HCT116 (cell line): ENCODE measurements at regions not wholly inside any gene's neighbourhood (a gene's known extent, or its start where the extent isn't known, plus 50 kb on each side); places are given as distances from the start of the nearest gene placed in this dataset.

Experiments
- ATAC-seq: fragments of 200-7000 bp; cut with Tn5 transposase; 2 replicates; pipeline ENCODE4 v1.9.1; 2020; ENCODE audit warnings: mild to moderate bottlenecking, moderate library complexity
- BruUV-seq: library from RNA; stranded (reverse); fragments of 400-500 nt; replicated peaks from 2 replicates; lab custom pipeline; 2021; lab: Mats Ljungman, UMichigan
- CTCF ChIA-PET: fragments of 300-600 bp; sonication (Branson Sonifier 250); formaldehyde crosslinking; loops from one replicate; lab custom pipeline; 2021; ENCODE audit warnings: antibody characterized with exemption; lab: Charles Lee
- POLR2A ChIA-PET: fragments of 300-600, 350-600 bp; sonication (Branson Sonifier 250); formaldehyde crosslinking; loops from one replicate; lab custom pipeline; 2021; ENCODE audit warnings: antibody characterized with exemption; lab: Charles Lee
- RAD21 ChIA-PET, 2 experiments: fragments of 300-600 bp; sonication (Branson Sonifier 250); formaldehyde crosslinking; loops; one replicate each; lab custom pipeline; 2023; ENCODE audit warnings: low total read pairs in 2 of 2; ENCODE audit not compliant: uncharacterized antibody in 2 of 2, unreplicated experiment in 2 of 2, low non-redundant PET in 1 of 2; lab: Charles Lee
- DNase-seq: peaks from one replicate; pipeline ENCODE4 v3.0.0-alpha.2; 2010; ENCODE audit warnings: low read depth, low spot score
- H2AFZ ChIP-seq: fragments of 200-600 bp; shearing (Covaris generic), sonication (generic); 2 replicates; pipeline ENCODE4 v1.6.1; 2017; ENCODE audit warnings: low read depth, mixed run types, mixed read lengths, antibody characterized with exemption, low read length; ENCODE audit not compliant: poor library complexity, severe bottlenecking
- H3K27ac ChIP-seq: 2 replicates; pipeline ENCODE4 v1.5.1; 2012; ENCODE audit warnings: low read depth, low read length
- H3K27me3 ChIP-seq: fragments of 200-600 bp; sonication (generic); 2 replicates; pipeline ENCODE4 v1.6.1; 2016; ENCODE audit warnings: mixed run types, low read length, mixed read lengths; ENCODE audit not compliant: insufficient read depth
- H3K36me3 ChIP-seq, 2 experiments: fragments of 200-500 bp in 1 of 2; fragments of 200-600 bp in 1 of 2; sonication (Bioruptor generic) in 1 of 2; sonication (generic) in 1 of 2; 2 replicates each; pipeline versions ENCODE4 v1.5.1 to v1.6.1; 2014 to 2016; ENCODE audit warnings: low read length in 2 of 2, inconsistent platforms in 1 of 2, mixed read lengths in 1 of 2, mixed run types in 1 of 2; ENCODE audit not compliant: insufficient read depth in 2 of 2, control insufficient read depth in 1 of 2
- H3K4me1 ChIP-seq, 2 experiments: fragments of 200-600 bp in 1 of 2; sonication (generic) in 1 of 2; 2 replicates each; pipeline versions ENCODE4 v1.5.1 to v1.6.1; 2012 to 2017; ENCODE audit warnings: low read length in 2 of 2, inconsistent platforms in 1 of 2, mild to moderate bottlenecking in 1 of 2, mixed read lengths in 1 of 2, mixed run types in 1 of 2, moderate library complexity in 1 of 2; ENCODE audit not compliant: insufficient read depth in 2 of 2, control insufficient read depth in 1 of 2
- H3K4me2 ChIP-seq: fragments of 200-600 bp; sonication (generic); 2 replicates; pipeline ENCODE4 v1.6.1; 2017; ENCODE audit warnings: mixed run types, low read length, mixed read lengths
- H3K4me3 ChIP-seq, 2 experiments: fragments of 200-600 bp in 1 of 2; sonication (generic) in 1 of 2; replicated peaks in 1 of 2; 2 replicates each; pipeline ENCODE4 v1.5.1; 2011 to 2016; ENCODE audit warnings: low read length in 2 of 2, control low read depth in 1 of 2, low read depth in 1 of 2, mild to moderate bottlenecking in 1 of 2, mixed read lengths in 1 of 2, mixed run types in 1 of 2
- H3K79me2 ChIP-seq: fragments of 200-600 bp; sonication (generic); 2 replicates; pipeline ENCODE4 v1.6.1; 2017; ENCODE audit warnings: mild to moderate bottlenecking, mixed run types, low read length, moderate library complexity, mixed read lengths; ENCODE audit not compliant: insufficient read depth
- H3K9ac ChIP-seq: fragments of 200-600 bp; sonication (generic); 2 replicates; pipeline ENCODE4 v1.6.1; 2016; ENCODE audit warnings: low read length, mixed read lengths
- H3K9me2 ChIP-seq: fragments of 200-600 bp; sonication (generic), shearing (Covaris generic); 2 replicates; pipeline ENCODE4 v1.6.1; 2017; ENCODE audit warnings: mixed run types, mild to moderate bottlenecking, moderate library complexity; ENCODE audit not compliant: insufficient read depth
- H3K9me3 ChIP-seq, 2 experiments: fragments of 200-500 bp in 1 of 2; fragments of 200-600 bp in 1 of 2; sonication (Bioruptor generic) in 1 of 2; sonication (generic) in 1 of 2; 2 replicates each; pipeline ENCODE4 v1.6.1; 2014 to 2017; ENCODE audit warnings: low read length in 2 of 2, mixed read lengths in 2 of 2, inconsistent platforms in 1 of 2, low read depth in 1 of 2, mild to moderate bottlenecking in 1 of 2, mixed run types in 1 of 2, moderate library complexity in 1 of 2; ENCODE audit not compliant: control insufficient read depth in 1 of 2, insufficient read depth in 1 of 2
- H4K20me1 ChIP-seq: fragments of 200-600 bp; sonication (generic), shearing (Covaris generic); 2 replicates; pipeline ENCODE4 v1.6.1; 2017; ENCODE audit warnings: mixed run types, mild to moderate bottlenecking, moderate library complexity; ENCODE audit not compliant: insufficient read depth
- CEBPB ChIP-seq: IDR thresholded peaks from 2 replicates; pipeline ENCODE4 v1.6.1; 2012; ENCODE audit warnings: low read depth
- EGR1 ChIP-seq: IDR thresholded peaks from 2 replicates; pipeline ENCODE4 v1.6.1; 2012; ENCODE audit warnings: low read depth
- EZH2 ChIP-seq: fragments of 200-600 bp; sonication (generic); IDR thresholded peaks from 2 replicates; pipeline ENCODE4 v1.6.1; 2017; ENCODE audit warnings: antibody characterized with exemption, mixed run types
- EZH2phosphoT487 ChIP-seq: fragments of 200-600 bp; IDR thresholded peaks from 2 replicates; pipeline ENCODE4 v1.6.1; 2018; ENCODE audit warnings: antibody characterized with exemption, borderline replicate concordance
- FOSL1 ChIP-seq: IDR thresholded peaks from 2 replicates; pipeline ENCODE4 v1.6.1; 2012; ENCODE audit warnings: low read depth
- MAX ChIP-seq: IDR thresholded peaks from 2 replicates; pipeline ENCODE4 v1.6.1; 2012
- POLR2A ChIP-seq: IDR thresholded peaks from 2 replicates; pipeline ENCODE4 v1.7.0; 2011; ENCODE audit warnings: borderline replicate concordance; ENCODE audit not compliant: insufficient read depth, insufficient read length; ENCODE audit errors: extremely low read depth
- POLR2AphosphoS5 ChIP-seq: IDR thresholded peaks from 2 replicates; pipeline ENCODE4 v1.6.1; 2011; ENCODE audit warnings: mild to moderate bottlenecking, low read depth, low read length, moderate library complexity
- RAD21 ChIP-seq: IDR thresholded peaks from 2 replicates; pipeline ENCODE4 v1.6.1; 2012; ENCODE audit warnings: low read depth, mild to moderate bottlenecking
- SIN3A ChIP-seq: IDR thresholded peaks from 2 replicates; pipeline ENCODE4 v1.6.1; 2012; ENCODE audit warnings: low read depth
- SP1 ChIP-seq: IDR thresholded peaks from 2 replicates; pipeline ENCODE4 v1.6.1; 2012; ENCODE audit warnings: low read depth
- SRF ChIP-seq: IDR thresholded peaks from 2 replicates; pipeline ENCODE4 v1.6.1; 2012; ENCODE audit warnings: low read depth
- TCF7L2 ChIP-seq: IDR thresholded peaks from 2 replicates; pipeline ENCODE4 v1.7.0; 2011; ENCODE audit warnings: borderline replicate concordance, inconsistent platforms; ENCODE audit not compliant: insufficient read depth, insufficient read length; ENCODE audit errors: extremely low read depth
- YY1 ChIP-seq: IDR thresholded peaks from 2 replicates; pipeline ENCODE4 v1.6.1; 2011; ENCODE audit warnings: low read length, low read depth, moderate library complexity, mild to moderate bottlenecking; ENCODE audit not compliant: insufficient replicate concordance; ENCODE audit errors: extremely low read depth
- ZFX ChIP-seq: fragments of 450-650 bp; IDR thresholded peaks from 2 replicates; pipeline ENCODE4 v1.6.1; 2017
- ZNF274 ChIP-seq: fragments of 200-500 bp; sonication (Bioruptor generic); IDR thresholded peaks from 2 replicates; pipeline ENCODE4 v1.6.1; 2014; ENCODE audit warnings: mild to moderate bottlenecking, low read depth, low read length, inconsistent platforms
- intact Hi-C: fragments of 100-400 bp; cut with micrococcal nuclease; formaldehyde crosslinking; loops from 2 replicates; pipeline ENCODE4 v1.10.0; 2022
- TF ChIP-seq, protein P1 (sequence below): IDR thresholded peaks from 2 replicates; pipeline ENCODE4 v1.6.1; 2011; ENCODE audit warnings: mild to moderate bottlenecking, low read length, moderate library complexity; ENCODE audit not compliant: insufficient replicate concordance; ENCODE audit errors: extremely low read depth
- TF ChIP-seq, protein P2 (sequence below): IDR thresholded peaks from 2 replicates; pipeline ENCODE4 v1.6.1; 2012

DNA sequence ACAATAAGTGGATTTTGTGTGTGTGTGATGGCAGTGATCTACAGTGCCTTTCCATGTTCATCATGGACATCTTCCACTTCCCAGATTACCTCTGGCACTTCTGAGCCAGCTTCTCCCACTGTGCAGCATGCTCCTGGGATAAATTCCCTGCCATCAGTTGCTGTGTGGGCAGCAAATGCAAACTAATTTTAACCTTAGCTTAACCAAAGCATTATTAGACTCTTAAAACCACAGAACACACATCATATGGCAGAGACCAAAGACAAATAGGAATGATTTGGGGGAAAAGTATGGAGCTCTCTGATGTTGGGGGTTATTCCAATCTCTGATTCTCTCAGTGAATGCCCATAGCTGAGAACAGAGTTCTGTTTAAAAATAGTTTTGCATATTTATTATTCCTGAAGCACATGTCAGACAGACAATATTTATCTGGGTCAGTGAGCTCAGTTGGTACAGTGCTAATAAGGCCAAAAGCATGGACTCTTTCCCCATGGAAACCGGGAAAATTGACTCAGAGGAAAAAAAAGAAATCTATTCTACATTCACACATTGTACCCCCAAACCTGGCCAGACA, 567.4 kb downstream of the IQCM start:
- Histone ChIP-seq H2AFZ (no peak overlapping the region), H3K4me1 (no peaks in the 10 kb centered on the region), H3K9me3 (no peaks in the 10 kb centered on the region), H3K9ac (no peak overlapping the region), H3K79me2 (no peaks in the 10 kb centered on the region), H3K4me2 (no peak overlapping the region), H4K20me1 (no peaks in the 10 kb centered on the region), H3K27ac (no peak overlapping the region), H3K9me2 (no peaks in the 10 kb centered on the region), H3K36me3 (no peaks in the 10 kb centered on the region), H3K27me3 (no peaks in the 10 kb centered on the region), H3K4me3 (no peak overlapping the region)
- ChIA-PET CTCF (no interaction called here), RAD21 (no interaction called here), POLR2A (no interaction called here)
- ATAC-seq (no peak), DNase-seq (no peak)
- BruUV-seq, result no TSS peak
- no peak for TF ChIP-seq EZH2phosphoT487
- TF ChIP-seq TCF7L2, result no peak
- no peak for TF ChIP-seq MAX
- TF ChIP-seq EGR1, result no peak
- intact Hi-C loops, result no loop called here

- CTCF ChIA-PET, result no interaction called here
- Histone ChIP-seq H3K36me3 (no peaks in the 10 kb centered on the region), H3K79me2 (no peaks in the 10 kb centered on the region), H3K4me2 (no peak overlapping the region), H3K9ac (no peak overlapping the region), H4K20me1 (no peaks in the 10 kb centered on the region), H3K27me3 (no peaks in the 10 kb centered on the region), H2AFZ (no peak overlapping the region), H3K9me2 (no peaks in the 10 kb centered on the region), H3K27ac (no peak overlapping the region), H3K4me1 (no peaks in the 10 kb centered on the region), H3K4me3 (no peak overlapping the region), H3K9me3 (no peaks in the 10 kb centered on the region)
- ATAC-seq, result no peak
- POLR2A ChIA-PET, result no interaction called here
- RAD21 ChIA-PET, result no interaction called here
- BruUV-seq, result no TSS peak
- intact Hi-C loops, result no loop called here
- DNase-seq, result no peak
- TF ChIP-seq SIN3A (no peak), MAX (no peak), SP1 (no peak), CEBPB (no peak), EGR1 (no peak), TCF7L2 (no peak), ZNF274 (no peak), YY1 (no peak), ZFX (no peak), POLR2AphosphoS5 (no peak), FOSL1 (no peak), RAD21 (no peak), EZH2 (no peak), POLR2A (no peak), SRF (no peak)
- TF ChIP-seq, protein P1, sequence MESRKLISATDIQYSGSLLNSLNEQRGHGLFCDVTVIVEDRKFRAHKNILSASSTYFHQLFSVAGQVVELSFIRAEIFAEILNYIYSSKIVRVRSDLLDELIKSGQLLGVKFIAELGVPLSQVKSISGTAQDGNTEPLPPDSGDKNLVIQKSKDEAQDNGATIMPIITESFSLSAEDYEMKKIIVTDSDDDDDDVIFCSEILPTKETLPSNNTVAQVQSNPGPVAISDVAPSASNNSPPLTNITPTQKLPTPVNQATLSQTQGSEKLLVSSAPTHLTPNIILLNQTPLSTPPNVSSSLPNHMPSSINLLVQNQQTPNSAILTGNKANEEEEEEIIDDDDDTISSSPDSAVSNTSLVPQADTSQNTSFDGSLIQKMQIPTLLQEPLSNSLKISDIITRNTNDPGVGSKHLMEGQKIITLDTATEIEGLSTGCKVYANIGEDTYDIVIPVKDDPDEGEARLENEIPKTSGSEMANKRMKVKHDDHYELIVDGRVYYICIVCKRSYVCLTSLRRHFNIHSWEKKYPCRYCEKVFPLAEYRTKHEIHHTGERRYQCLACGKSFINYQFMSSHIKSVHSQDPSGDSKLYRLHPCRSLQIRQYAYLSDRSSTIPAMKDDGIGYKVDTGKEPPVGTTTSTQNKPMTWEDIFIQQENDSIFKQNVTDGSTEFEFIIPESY, result no peak
- TF ChIP-seq, protein P2, sequence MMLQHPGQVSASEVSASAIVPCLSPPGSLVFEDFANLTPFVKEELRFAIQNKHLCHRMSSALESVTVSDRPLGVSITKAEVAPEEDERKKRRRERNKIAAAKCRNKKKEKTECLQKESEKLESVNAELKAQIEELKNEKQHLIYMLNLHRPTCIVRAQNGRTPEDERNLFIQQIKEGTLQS, result no peak
Measured at GRCh38 chr4:149247164-149247563, 568.5 kb downstream of the IQCM start.
